Heart left ventricle (tissue), 16 donors: ENCODE measurements at regions not wholly inside any gene's neighbourhood (a gene's known extent, or its start where the extent isn't known, plus 50 kb on each side); places are given as distances from the start of the nearest gene placed in this dataset.

Experiments
- ATAC-seq, 4 donors: fragments of 200-7000 bp; cut with Tn5 transposase; one replicate each; pipeline ENCODE4 v1.9.1; 2020 to 2022; ENCODE audit warnings: moderate library complexity in 4 of 4, mild to moderate bottlenecking in 3 of 4, moderate number of reproducible peaks in 1 of 4
- DNase-seq, 5 donors: peaks; one replicate each; pipeline ENCODE4 v3.0.0-alpha.2; 2020
- H3K27ac ChIP-seq, 12 donors: fragments of 200-600 bp; sonication (generic) in 4 of 12; one replicate each; pipeline versions ENCODE4 v1.5.0 to v1.8.0; 2016 to 2022; ENCODE audit warnings: mild to moderate bottlenecking in 2 of 12
- H3K27me3 ChIP-seq, 9 donors: fragments of 200-600 bp; sonication (generic) in 2 of 9; one replicate each; pipeline versions ENCODE4 v1.5.1 to v1.8.0; 2016 to 2022; ENCODE audit warnings: mild to moderate bottlenecking in 3 of 9
- H3K36me3 ChIP-seq, 9 donors: fragments of 200-600 bp; sonication (generic) in 2 of 9; one replicate each; pipeline versions ENCODE4 v1.5.0 to v1.8.0; 2018 to 2022; ENCODE audit warnings: mild to moderate bottlenecking in 2 of 9
- H3K4me1 ChIP-seq, 12 donors: fragments of 200-600 bp; sonication (generic) in 4 of 12; one replicate each; pipeline versions ENCODE4 v1.5.0 to v1.8.0; 2016 to 2022; ENCODE audit warnings: mild to moderate bottlenecking in 3 of 12
- H3K4me3 ChIP-seq, 12 donors: fragments of 200-600 bp; sonication (generic) in 4 of 12; one replicate each; pipeline versions ENCODE4 v1.5.0 to v1.8.0; 2017 to 2022; ENCODE audit warnings: mild to moderate bottlenecking in 9 of 12, moderate library complexity in 4 of 12
- H3K9me3 ChIP-seq, 12 donors: fragments of 200-600 bp; sonication (generic) in 4 of 12; one replicate each; pipeline versions ENCODE4 v1.5.0 to v1.8.0; 2016 to 2022; ENCODE audit warnings: mild to moderate bottlenecking in 1 of 12
- CTCF ChIP-seq, 12 donors: fragments of 200-600 bp; sonication (generic) in 4 of 12; IDR thresholded peaks; one replicate each; pipeline versions ENCODE4 v1.5.0 to v1.8.0; 2018 to 2022; ENCODE audit warnings: antibody characterized with exemption in 12 of 12, mild to moderate bottlenecking in 5 of 12
- POLR2A ChIP-seq, 2 donors: fragments of 450-650 bp; IDR thresholded peaks; one replicate each; pipeline ENCODE4 v1.6.1; 2017; ENCODE audit warnings: antibody characterized with exemption in 2 of 2, mild to moderate bottlenecking in 2 of 2, moderate library complexity in 2 of 2
- WGBS, 4 donors: extraction: QIAGEN DNeasy Blood & Tissue Kit in 2 of 4; methylation state at CpG; one replicate each; pipeline versions ENCODE4 v1.1.5 to v1.1.7; 2013 to 2018; 5-methylcytosine and 5-hydroxymethylcytosine counted together
- intact Hi-C, 10 donors: fragments of 100-400 bp; cut with DNase I; formaldehyde crosslinking; loops; one replicate each; pipeline versions ENCODE4 v1.11.1 to v1.14.2; 2022
- donor health status: ischemic (EF 13 %, LVEDD 7.1; RV severe dilation, severe dysfunction).
- donor health status: healthy with polysubstance abuse.
- donor health status: DM: no; HTN: yes; CAD: no.
- donor health status: DM: no; HTN: no; CAD: no.
- donor health status: ischemic (EF 25% LVEDD 6.9; RV normal size, moderate dysfunction).
- donor health status: ischemic (EF 25% LVEDD 5.7; RV mildly dilated, moderate dysfunction).
- donor health status: healthy.
- donor health status: DM: yes; HTN: yes; CAD: no.
- donor health status: ischemic (EF 35%, LVEDD 5.7; RV mildly dilated, moderate dysfunction).
- donor health status: nonischemic (EF 11% LVEDD 7.7; RV severe dilation, severe dysfunction).
- donor health status: DM: yes; HTN: yes; CAD: no.
- donor health status: PGD.
- donor health status: ischemic (EF 29% LVEDD 5.4; RV normal size, mild dysfunction).
- donor health status: nonischemic (EF 23%, LVEDD 6.1; RV moderate dilation, normal function).

- ATAC-seq, result no peak
- WGBS, 4 donors, result 79 to 84% (median 82%) methylated on average over 11 of the region's 11 CpGs
These were observed 143.0 kb upstream of the MYCN start for GRCh38 chr2:15797231-15797938.

GRCh38 chr2:15797939-15798281 lies 142.4 kb upstream of the MYCN start:
- intact Hi-C loops, result no loop called here
- ATAC-seq, result no peak

More at GRCh38 chr2:15797231-15797938, 143.0 kb upstream of the MYCN start:
- H3K9me3 ChIP-seq, result no peaks in the 10 kb centered on the region
- H3K36me3 ChIP-seq, result no peaks in the 10 kb centered on the region
- no peak overlapping the region for H3K27ac ChIP-seq
- H3K4me1 ChIP-seq, result peaks cover 0 to 18% (median 9%) of the 10 kb centered on the region in 12 donors
- DNase-seq, result no peak
- TF ChIP-seq POLR2A (IDR thresholded peaks at IDR 0.05), result no peak
- TF ChIP-seq CTCF (IDR thresholded peaks at IDR 0.05), result no peak
- peaks cover 0 to 12% (median 0%) of the 10 kb centered on the region in 9 donors for H3K27me3 ChIP-seq
- intact Hi-C loops, result no loop called here
- H3K4me3 ChIP-seq, result no peak overlapping the region

GRCh38 chr2:15798701-15799431 lies 141.5 kb upstream of the MYCN start:
- no peak overlapping the region for H3K27ac ChIP-seq
- WGBS, 4 donors, result 72 to 86% (median 78%) methylated on average over 5 of the region's 5 CpGs
- H3K4me3 ChIP-seq, result no peak overlapping the region

More at GRCh38 chr2:15797939-15798281, 142.4 kb upstream of the MYCN start:
- TF ChIP-seq CTCF (IDR thresholded peaks at IDR 0.05) (no peak), POLR2A (IDR thresholded peaks at IDR 0.05) (no peak)
- WGBS, 4 donors, result 68 to 86% (median 79%) methylated on average over 5 of the region's 5 CpGs
- no peak for DNase-seq
- Histone ChIP-seq H3K4me1 (peaks cover 0 to 18% (median 9%) of the 10 kb centered on the region in 12 donors), H3K4me3 (no peak overlapping the region), H3K27ac (no peak overlapping the region), H3K9me3 (no peaks in the 10 kb centered on the region), H3K36me3 (no peaks in the 10 kb centered on the region), H3K27me3 (peaks cover 0 to 12% (median 0%) of the 10 kb centered on the region in 9 donors)

More at GRCh38 chr2:15798701-15799431, 141.5 kb upstream of the MYCN start:
- Histone ChIP-seq H3K4me1 (peaks cover 0 to 18% (median 9%) of the 10 kb centered on the region in 12 donors), H3K9me3 (no peaks in the 10 kb centered on the region), H3K36me3 (no peaks in the 10 kb centered on the region), H3K27me3 (peaks cover 0 to 12% (median 0%) of the 10 kb centered on the region in 9 donors)
- TF ChIP-seq POLR2A (IDR thresholded peaks at IDR 0.05) (no peak), CTCF (IDR thresholded peaks at IDR 0.05) (no peak)
- intact Hi-C loops, result no loop called here
- no peak for ATAC-seq
- DNase-seq, result no peak
